COLO829 (cell line): ENCODE measurements at regions not wholly inside any gene's neighbourhood (a gene's known extent, or its start where the extent isn't known, plus 50 kb on each side); places are given as distances from the start of the nearest gene placed in this dataset.
A peak's percentile ranks its signal among the peaks of the same experiment; 100 is the strongest.
"Not testable (repeated sequence)": the region's sequence is repeated elsewhere in the genome, so short reads cannot be mapped to it uniquely, and the experiment has no call there.

Experiments used
- DNase-seq: peaks from one replicate; pipeline ENCODE4 v3.0.0; 2012; ENCODE audit warnings: low spot score

- DNase-seq: no peak
Measured at GRCh38 chr4:144371485-144371884, 231.0 kb upstream of the GYPA start.

DNA sequence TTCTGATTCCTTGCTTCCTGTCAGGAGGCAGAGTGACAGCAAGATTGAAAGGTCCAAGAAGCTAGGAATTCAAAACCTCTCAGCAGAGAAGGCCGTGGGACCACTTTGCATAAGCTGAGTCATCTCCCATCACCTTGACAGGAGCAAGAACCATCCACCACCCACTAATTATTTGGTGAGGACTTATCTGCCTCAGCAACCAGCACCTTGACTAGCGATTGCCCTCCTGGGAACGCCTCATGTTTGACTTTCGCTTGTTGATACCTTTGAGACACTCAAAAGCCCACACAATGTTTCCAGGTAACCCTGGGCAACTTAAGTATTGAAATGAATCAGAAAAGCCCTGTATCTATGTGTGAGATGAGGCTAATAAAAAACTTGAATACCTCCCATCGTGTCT lies 233.5 kb upstream of the GYPA start:
- DNase-seq: no peak

DNA sequence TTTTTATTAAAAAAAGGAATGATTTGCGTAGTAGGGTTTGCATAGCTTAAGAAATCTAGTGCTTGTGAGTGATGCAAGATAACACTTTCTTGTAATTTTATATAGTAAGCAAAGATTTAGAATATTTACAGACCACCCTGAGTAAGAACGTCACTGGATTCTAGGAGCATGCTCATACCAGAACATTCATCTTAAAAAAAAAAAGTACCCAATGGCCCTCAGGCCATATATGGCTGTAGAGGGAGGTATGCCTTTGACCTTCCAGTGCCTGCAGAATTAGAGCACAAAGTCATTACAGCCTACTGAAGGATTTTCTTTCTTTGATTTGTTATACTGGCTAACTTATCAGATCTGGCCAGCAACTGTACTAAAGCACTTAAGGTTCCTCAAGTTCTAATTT lies 236.3 kb upstream of the GYPA start:
- DNase-seq: no peak

- DNase-seq: no peak
Measured at GRCh38 chr4:144384408-144384807, 243.9 kb upstream of the GYPA start.

DNA sequence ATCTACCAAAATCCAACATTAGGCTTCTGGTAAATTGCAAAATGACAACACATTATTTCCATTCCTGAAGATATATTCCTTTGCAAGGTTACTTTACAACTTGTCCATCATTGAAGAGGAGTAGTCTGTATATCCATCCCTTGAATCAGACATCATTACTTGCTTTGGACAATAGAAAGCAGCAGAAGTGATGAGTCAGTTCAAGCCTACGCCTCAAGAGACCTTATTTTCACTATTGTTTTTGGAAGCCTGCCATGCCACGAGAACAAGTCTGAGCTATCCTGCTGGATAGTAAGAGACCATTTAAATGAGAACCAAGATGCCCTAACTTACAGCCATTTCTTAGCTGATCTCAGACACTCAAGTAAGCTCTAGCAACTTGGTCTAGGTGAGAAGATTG lies 246.0 kb upstream of the HHIP start:
- DNase-seq: peak; percentile 90

DNA sequence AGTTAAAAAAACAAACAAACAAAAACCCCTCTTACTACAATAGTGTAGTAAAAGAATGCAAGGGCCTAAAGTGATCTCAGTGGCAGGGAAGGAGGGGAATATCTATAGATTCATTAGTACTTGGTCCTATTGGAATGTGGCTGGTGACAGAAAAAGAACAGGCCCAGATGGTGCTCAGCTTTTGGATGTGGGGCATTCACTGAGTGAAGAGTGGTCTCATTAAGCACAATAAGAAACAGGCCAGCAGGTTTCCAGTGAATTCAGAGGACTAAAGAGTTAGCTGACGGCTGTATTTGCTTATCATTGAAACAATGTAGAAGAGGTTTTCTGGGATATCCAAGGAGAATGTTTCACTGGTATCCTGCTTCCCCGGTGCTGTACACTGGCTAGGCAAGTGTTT lies 243.8 kb upstream of the HHIP start:
- DNase-seq: no peak

GRCh38 chr4:144402999-144403398 lies 243.0 kb upstream of the HHIP start:
- no peak for DNase-seq

DNA sequence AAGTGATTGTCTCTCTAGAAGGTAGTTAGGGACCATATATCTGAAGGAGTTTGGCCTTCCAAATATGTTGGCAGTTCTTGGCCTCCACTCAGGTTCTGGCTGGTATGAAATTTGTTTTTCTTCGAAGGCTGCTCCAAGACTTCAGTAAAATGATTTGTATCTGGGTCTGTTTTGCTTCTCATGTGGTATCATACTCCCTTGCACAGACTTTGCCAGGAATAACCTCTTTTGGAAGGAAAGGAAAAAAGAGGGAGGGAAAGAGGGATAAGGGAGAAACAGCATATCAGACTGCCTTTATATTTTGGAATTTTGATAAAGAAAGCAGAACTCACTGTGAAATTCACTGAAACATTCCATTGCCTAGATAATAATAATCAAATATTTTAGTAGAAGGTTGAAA lies 242.1 kb upstream of the HHIP start:
- no peak for DNase-seq

- no peak for DNase-seq
Measured at GRCh38 chr4:144409525-144409924, 236.4 kb upstream of the HHIP start.

- no peak for DNase-seq
Measured at GRCh38 chr4:144410230-144410783, 235.6 kb upstream of the HHIP start.

DNA sequence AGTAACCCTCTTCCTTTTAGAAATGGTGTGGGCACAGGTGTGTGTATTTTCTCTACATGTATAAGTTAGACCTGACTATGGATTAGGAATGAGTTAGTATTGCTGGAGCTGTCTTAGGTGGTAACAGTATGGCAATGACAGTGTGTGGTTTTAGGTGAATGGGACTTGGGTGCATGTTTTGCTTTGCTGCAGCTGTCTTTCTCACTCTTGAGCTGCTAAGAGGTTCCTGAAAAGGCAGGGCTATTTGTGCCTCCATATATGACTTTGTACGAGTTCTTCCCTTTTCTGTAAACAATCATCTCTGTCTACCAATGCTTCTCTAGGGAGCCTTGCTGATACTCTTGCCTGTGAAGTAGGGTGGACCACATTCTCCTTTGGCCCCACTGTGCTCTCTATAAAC lies 234.8 kb upstream of the HHIP start:
- DNase-seq: no peak

- no peak for DNase-seq
Measured at GRCh38 chr4:144411700-144412099, 234.3 kb upstream of the HHIP start.

DNA sequence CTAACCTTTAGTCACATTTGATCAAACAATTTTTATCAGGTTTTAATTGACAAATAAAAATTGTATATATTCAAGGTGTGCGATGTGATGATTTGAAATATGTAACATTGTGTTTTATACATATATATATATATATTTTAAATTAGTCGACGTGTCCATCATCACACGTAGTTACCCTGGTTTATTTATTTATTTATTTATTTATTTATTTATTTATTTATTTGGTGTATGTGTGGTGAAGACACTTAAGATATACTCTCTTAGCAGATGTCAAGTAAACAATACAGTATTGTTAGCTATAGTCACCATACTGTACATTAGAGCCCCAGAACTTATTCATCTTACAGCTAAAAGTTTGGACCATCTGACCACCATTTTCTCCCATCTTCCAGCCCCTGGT lies 224.9 kb upstream of the HHIP start:
- DNase-seq: no peak

GRCh38 chr4:144421839-144422565 lies 224.0 kb upstream of the HHIP start:
- no peak for DNase-seq

- no peak for DNase-seq
Measured at GRCh38 chr4:144423930-144424329, 222.0 kb upstream of the HHIP start.

- not testable (repeated sequence) for DNase-seq
Measured at GRCh38 chr4:144426023-144426422, 219.9 kb upstream of the HHIP start.

- no peak for DNase-seq
Measured at GRCh38 chr4:144442713-144443112, 203.2 kb upstream of the HHIP start.

- DNase-seq: peak; percentile 58
Measured at GRCh38 chr4:144449611-144450010, 196.3 kb upstream of the HHIP start.

GRCh38 chr4:144450526-144450925 lies 195.4 kb upstream of the HHIP start:
- no peak for DNase-seq

- no peak for DNase-seq
Measured at GRCh38 chr4:144451766-144452450, 194.0 kb upstream of the HHIP start.

DNA sequence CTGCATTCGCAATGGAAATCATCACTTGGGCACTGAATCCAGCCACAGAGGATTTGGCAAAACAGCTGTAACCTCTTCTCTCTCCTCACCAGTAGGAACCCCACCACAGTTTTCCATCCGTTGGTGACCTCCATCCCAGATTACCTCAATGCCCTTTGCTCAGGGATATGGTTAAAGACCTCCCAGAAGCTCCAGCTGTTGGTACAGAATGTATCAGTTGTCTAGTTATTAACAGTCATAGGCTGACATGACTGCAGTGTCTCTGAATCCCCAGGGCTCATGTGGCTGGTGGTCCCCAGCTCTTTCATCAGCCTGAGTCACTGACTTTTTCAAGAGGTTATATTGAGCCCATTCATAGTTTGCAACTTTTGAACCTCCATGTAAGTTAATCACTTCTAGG lies 189.8 kb upstream of the HHIP start:
- no peak for DNase-seq

DNA sequence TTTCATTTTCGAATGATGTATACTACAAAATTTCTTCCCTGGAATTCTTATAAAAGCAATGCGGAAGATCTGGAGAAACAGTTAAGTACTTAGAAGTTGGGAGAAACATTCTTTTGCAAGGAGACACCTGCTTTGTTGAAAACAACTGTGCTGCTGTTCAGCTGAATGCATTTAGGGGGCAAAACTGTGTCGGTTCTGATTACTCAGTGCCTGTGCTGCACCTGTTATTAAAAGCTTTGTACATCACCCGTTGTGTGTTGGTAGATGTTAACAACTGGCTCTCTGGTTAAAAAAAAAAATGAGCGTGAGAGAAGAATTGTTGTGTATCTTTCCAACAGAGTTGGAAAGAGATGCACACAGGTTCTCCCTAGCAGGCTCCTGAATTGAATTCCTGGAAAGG lies 184.1 kb upstream of the HHIP start:
- DNase-seq: no peak

DNA sequence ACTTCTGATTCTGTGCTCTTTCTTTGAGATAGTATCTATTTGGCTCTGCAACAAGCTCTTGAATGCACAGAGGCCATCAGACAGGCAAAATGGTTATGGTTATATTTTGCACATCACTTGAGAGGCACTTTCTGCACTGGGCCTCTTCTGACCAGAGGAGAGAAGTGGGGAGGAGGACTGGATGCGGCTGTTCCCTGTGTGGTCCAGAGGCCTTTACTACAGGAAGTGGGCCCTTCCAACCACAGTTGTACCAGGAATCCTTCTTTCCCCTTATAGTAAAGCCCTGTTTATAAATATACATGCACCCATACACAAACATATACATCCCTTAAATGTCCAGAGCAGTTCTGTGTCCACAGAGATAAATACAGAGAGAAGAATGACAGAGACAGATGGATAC lies 182.7 kb upstream of the HHIP start:
- DNase-seq: no peak

DNA sequence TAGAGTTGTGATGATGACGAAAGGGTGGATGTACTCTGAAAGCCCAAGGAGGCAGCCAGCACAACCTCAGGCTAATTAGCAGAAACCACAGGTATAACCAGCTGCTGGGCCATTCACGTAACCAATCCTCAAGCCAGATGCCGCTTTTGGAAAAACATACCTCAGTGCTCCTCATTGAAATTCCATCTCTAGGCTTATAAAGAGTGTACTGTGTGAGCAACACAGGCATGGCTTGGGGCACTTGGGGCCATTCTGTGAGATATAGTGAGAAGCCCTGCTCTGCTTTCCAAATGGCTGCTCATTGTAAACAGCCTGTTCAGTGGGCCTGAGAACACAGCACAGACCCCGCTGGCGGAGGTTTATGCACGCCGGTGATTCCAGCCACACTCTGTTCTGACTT lies 182.1 kb upstream of the HHIP start:
- no peak for DNase-seq
